Mesendoderm (in vitro differentiated cells): ENCODE measurements at regions not wholly inside any gene's neighbourhood (a gene's known extent, or its start where the extent isn't known, plus 50 kb on each side); places are given as distances from the start of the nearest gene placed in this dataset.
A peak's percentile ranks its signal among the peaks of the same experiment; 100 is the strongest.

Experiments
- DNase-seq: peaks from one replicate; pipeline ENCODE4 v3.0.0; 2013
- H2AK5ac ChIP-seq: 2 replicates; pipeline ENCODE4 v1.6.1; 2013; ENCODE audit warnings: low read length, inconsistent platforms
- H2BK120ac ChIP-seq: 2 replicates; pipeline ENCODE4 v1.6.1; 2013; ENCODE audit warnings: low read depth, mild to moderate bottlenecking, low read length, moderate library complexity, mixed read lengths
- H2BK15ac ChIP-seq: replicated peaks from 2 replicates; pipeline ENCODE4 v1.6.1; 2013; ENCODE audit warnings: low read depth, mild to moderate bottlenecking, moderate library complexity
- H2BK5ac ChIP-seq: 2 replicates; pipeline ENCODE4 v1.6.1; 2013; ENCODE audit warnings: low read length, inconsistent platforms
- H3K18ac ChIP-seq: 2 replicates; pipeline ENCODE4 v1.6.1; 2013; ENCODE audit warnings: mild to moderate bottlenecking, low read length, mixed read lengths
- H3K23ac ChIP-seq: one replicate; pipeline ENCODE4 v1.6.1; 2013; ENCODE audit warnings: low read length
- H3K27ac ChIP-seq: 2 replicates; pipeline ENCODE4 v1.5.1; 2013; ENCODE audit warnings: low read depth, mild to moderate bottlenecking, inconsistent platforms, low read length, moderate library complexity
- H3K27me3 ChIP-seq: 2 replicates; pipeline ENCODE4 v1.6.1; 2013; ENCODE audit warnings: low read length, control low read depth, mild to moderate bottlenecking, inconsistent platforms; ENCODE audit not compliant: insufficient read depth, poor library complexity
- H3K36me3 ChIP-seq: 2 replicates; pipeline ENCODE4 v1.6.1; 2013; ENCODE audit warnings: low read length, inconsistent platforms; ENCODE audit not compliant: control insufficient read depth, insufficient read depth
- H3K4ac ChIP-seq: one replicate; pipeline ENCODE4 v1.6.1; 2013; ENCODE audit warnings: low read depth, mild to moderate bottlenecking, low read length, moderate library complexity
- H3K4me1 ChIP-seq: 2 replicates; pipeline ENCODE4 v1.6.1; 2013; ENCODE audit warnings: low read depth, low read length, inconsistent platforms; ENCODE audit not compliant: control insufficient read depth
- H3K4me2 ChIP-seq: 2 replicates; pipeline ENCODE4 v1.6.1; 2013; ENCODE audit warnings: low read length
- H3K4me3 ChIP-seq: 2 replicates; pipeline ENCODE4 v1.5.1; 2013; ENCODE audit warnings: mild to moderate bottlenecking, low read length
- H3K56ac ChIP-seq: one replicate; pipeline ENCODE4 v1.6.1; 2013; ENCODE audit warnings: low read length
- H3K79me1 ChIP-seq: 2 replicates; pipeline ENCODE4 v1.6.1; 2013; ENCODE audit warnings: low read length, inconsistent platforms
- H3K79me2 ChIP-seq: 2 replicates; pipeline ENCODE4 v1.6.1; 2013; ENCODE audit warnings: mild to moderate bottlenecking, low read length; ENCODE audit not compliant: control insufficient read depth, insufficient read depth
- H3K9ac ChIP-seq: 2 replicates; pipeline ENCODE4 v1.6.1; 2013; ENCODE audit warnings: low read length, inconsistent platforms
- H4K5ac ChIP-seq: one replicate; pipeline ENCODE4 v1.6.1; 2013; ENCODE audit warnings: low read length
- H4K8ac ChIP-seq: one replicate; pipeline ENCODE4 v1.6.1; 2013; ENCODE audit warnings: low read depth, mild to moderate bottlenecking, control low read depth, low read length, moderate library complexity
- WGBS: extraction: QIAGEN DNeasy Blood & Tissue Kit; methylation state at CpG from one replicate; pipeline ENCODE4 v1.1.7; 2013; ENCODE audit warnings: low lambda C conversion rate, missing lambda C conversion rate; ENCODE audit not compliant: insufficient coverage; ENCODE audit errors: extremely low coverage; 5-methylcytosine and 5-hydroxymethylcytosine counted together

GRCh38 chr2:173553593-173553992 is 198.9 kb downstream of the CDCA7 start:
- no peak overlapping the region for H4K8ac ChIP-seq

GRCh38 chr2:173555833-173556232 is 201.2 kb downstream of the CDCA7 start:
- Histone ChIP-seq H2AK5ac (no peak overlapping the region), H3K4me1 (no peaks in the 10 kb centered on the region), H3K56ac (no peak overlapping the region), H3K4ac (no peak overlapping the region), H3K23ac (no peak overlapping the region), H3K4me2 (no peak overlapping the region), H2BK120ac (no peak overlapping the region), H4K5ac (no peak overlapping the region), H3K79me1 (no peaks in the 10 kb centered on the region), H3K79me2 (no peaks in the 10 kb centered on the region), H3K9ac (no peak overlapping the region), H2BK5ac (no peak overlapping the region), H3K27ac (no peak overlapping the region), H3K27me3 (no peaks in the 10 kb centered on the region), H3K4me3 (no peak overlapping the region), H3K18ac (no peak overlapping the region), H4K8ac (no peak overlapping the region), H3K36me3 (no peaks in the 10 kb centered on the region), H2BK15ac (no peak overlapping the region)
- DNase-seq: no peak
- no CpG with 5 or more reads among the region's 1 CpG for WGBS

More at GRCh38 chr2:173553593-173553992, 198.9 kb downstream of the CDCA7 start:
- Histone ChIP-seq H3K56ac (no peak overlapping the region), H3K4ac (no peak overlapping the region), H3K27me3 (no peaks in the 10 kb centered on the region), H2AK5ac (no peak overlapping the region), H2BK5ac (no peak overlapping the region), H3K79me2 (no peaks in the 10 kb centered on the region), H3K4me2 (no peak overlapping the region), H3K36me3 (no peaks in the 10 kb centered on the region), H2BK120ac (no peak overlapping the region), H3K9ac (no peak overlapping the region), H4K5ac (no peak overlapping the region), H2BK15ac (no peak overlapping the region), H3K4me3 (no peak overlapping the region), H3K23ac (no peak overlapping the region), H3K27ac (no peak overlapping the region), H3K79me1 (no peaks in the 10 kb centered on the region), H3K18ac (no peak overlapping the region), H3K4me1 (no peaks in the 10 kb centered on the region)
- no CpG with 5 or more reads among the region's 6 CpGs for WGBS
- DNase-seq: no peak

GRCh38 chr2:173556816-173557215 is 202.1 kb downstream of the CDCA7 start:
- H2BK5ac ChIP-seq: no peak overlapping the region
- H3K4me3 ChIP-seq: no peak overlapping the region
- no peak overlapping the region for H3K4me2 ChIP-seq
- H3K18ac ChIP-seq: no peak overlapping the region
- H3K27me3 ChIP-seq: no peaks in the 10 kb centered on the region
- H3K9ac ChIP-seq: no peak overlapping the region
- H3K56ac ChIP-seq: no peak overlapping the region
- H3K79me2 ChIP-seq: no peaks in the 10 kb centered on the region
- H2BK120ac ChIP-seq: no peak overlapping the region
- no peak overlapping the region for H2AK5ac ChIP-seq
- H3K27ac ChIP-seq: no peak overlapping the region
- H2BK15ac ChIP-seq: no peak overlapping the region
- no CpG with 5 or more reads among the region's 5 CpGs for WGBS
- no peak for DNase-seq
- no peaks in the 10 kb centered on the region for H3K36me3 ChIP-seq
- H4K8ac ChIP-seq: no peak overlapping the region
- H3K79me1 ChIP-seq: no peaks in the 10 kb centered on the region
- no peak overlapping the region for H3K4ac ChIP-seq
- no peak overlapping the region for H3K23ac ChIP-seq
- H3K4me1 ChIP-seq: no peaks in the 10 kb centered on the region
- no peak overlapping the region for H4K5ac ChIP-seq

- no peak overlapping the region for H2BK5ac ChIP-seq
- WGBS: no CpG with 5 or more reads among the region's 2 CpGs
- no peaks in the 10 kb centered on the region for H3K79me1 ChIP-seq
- no peaks in the 10 kb centered on the region for H3K79me2 ChIP-seq
- H3K27me3 ChIP-seq: no peaks in the 10 kb centered on the region
- no peak overlapping the region for H3K9ac ChIP-seq
- no peak overlapping the region for H3K4me3 ChIP-seq
- H2BK15ac ChIP-seq: no peak overlapping the region
- H3K36me3 ChIP-seq: no peaks in the 10 kb centered on the region
- no peak overlapping the region for H4K8ac ChIP-seq
- no peak overlapping the region for H2AK5ac ChIP-seq
- H3K56ac ChIP-seq: no peak overlapping the region
- no peak overlapping the region for H3K27ac ChIP-seq
- no peak overlapping the region for H3K4me2 ChIP-seq
- no peak overlapping the region for H2BK120ac ChIP-seq
- H3K4ac ChIP-seq: no peak overlapping the region
- DNase-seq: no peak
- H3K4me1 ChIP-seq: no peaks in the 10 kb centered on the region
- H3K18ac ChIP-seq: no peak overlapping the region
- no peak overlapping the region for H4K5ac ChIP-seq
- H3K23ac ChIP-seq: no peak overlapping the region
Observed at GRCh38 chr2:173557497-173557896, 202.8 kb downstream of the CDCA7 start.

GRCh38 chr2:173567493-173567892 is 212.8 kb downstream of the CDCA7 start:
- H3K56ac ChIP-seq: no peak overlapping the region
- no peak overlapping the region for H3K4ac ChIP-seq
- H3K4me2 ChIP-seq: no peak overlapping the region
- no peaks in the 10 kb centered on the region for H3K79me2 ChIP-seq
- no peak overlapping the region for H4K8ac ChIP-seq
- H3K23ac ChIP-seq: no peak overlapping the region
- H3K9ac ChIP-seq: no peak overlapping the region
- no CpG with 5 or more reads among the region's 3 CpGs for WGBS
- H3K4me1 ChIP-seq: no peaks in the 10 kb centered on the region
- H2AK5ac ChIP-seq: no peak overlapping the region
- H2BK120ac ChIP-seq: no peak overlapping the region
- H3K79me1 ChIP-seq: no peaks in the 10 kb centered on the region
- H4K5ac ChIP-seq: no peak overlapping the region
- no peak overlapping the region for H2BK5ac ChIP-seq
- no peaks in the 10 kb centered on the region for H3K36me3 ChIP-seq
- no peaks in the 10 kb centered on the region for H3K27me3 ChIP-seq
- no peak for DNase-seq
- no peak overlapping the region for H3K4me3 ChIP-seq
- H3K18ac ChIP-seq: no peak overlapping the region
- H2BK15ac ChIP-seq: no peak overlapping the region
- no peak overlapping the region for H3K27ac ChIP-seq

GRCh38 chr2:173568054-173568453 is 213.4 kb downstream of the CDCA7 start:
- WGBS: no CpG with 5 or more reads among the region's 3 CpGs
- Histone ChIP-seq H3K9ac (no peak overlapping the region), H3K18ac (no peak overlapping the region), H3K27me3 (no peaks in the 10 kb centered on the region), H3K4me2 (no peak overlapping the region), H4K5ac (no peak overlapping the region), H2AK5ac (no peak overlapping the region), H2BK15ac (no peak overlapping the region), H2BK120ac (no peak overlapping the region), H3K4me3 (no peak overlapping the region), H4K8ac (no peak overlapping the region), H3K79me1 (no peaks in the 10 kb centered on the region), H3K56ac (no peak overlapping the region), H3K36me3 (no peaks in the 10 kb centered on the region), H3K4ac (no peak overlapping the region), H2BK5ac (no peak overlapping the region), H3K79me2 (no peaks in the 10 kb centered on the region), H3K4me1 (no peaks in the 10 kb centered on the region), H3K23ac (no peak overlapping the region), H3K27ac (no peak overlapping the region)
- peak; percentile 77 for DNase-seq
